ENCODE measurements at regions not wholly inside any gene's neighbourhood (a gene's known extent, or its start where the extent isn't known, plus 50 kb on each side); places are given as distances from the start of the nearest gene placed in this dataset.

- H2AFZ ChIP-seq (ENCODE audit: low read depth): no peak overlapping the region
- H3K4me3 ChIP-seq (IDR thresholded peaks at IDR 0.05; ENCODE audit: insufficient read depth, low read depth, low read length): no peak overlapping the region
- peaks cover 38% of the 10 kb centered on the region for H3K4me1 ChIP-seq (ENCODE audit: low read depth, poor library complexity, severe bottlenecking)
- no peaks in the 10 kb centered on the region for H3K36me3 ChIP-seq (ENCODE audit: insufficient read depth)
- no peaks in the 10 kb centered on the region for H3K27me3 ChIP-seq (ENCODE audit: insufficient read depth, low read depth)
- H3K4me2 ChIP-seq: no peak overlapping the region
- no peak for TF ChIP-seq CTCF (conservative IDR thresholded peaks at IDR 0.05; ENCODE audit: low read depth, low read length)
- H3K27ac ChIP-seq: no peak overlapping the region
- H3K9ac ChIP-seq: no peak overlapping the region
- H3K79me2 ChIP-seq (ENCODE audit: insufficient read depth, low read depth): no peaks in the 10 kb centered on the region
- no peaks in the 10 kb centered on the region for H4K20me1 ChIP-seq (ENCODE audit: insufficient read depth)
Observed at GRCh38 chr1:221797506-221797905, 55.6 kb upstream of the DUSP10 start.

GRCh38 chr1:221796700-221797099 is 54.8 kb upstream of the DUSP10 start:
- no peak for TF ChIP-seq CTCF (conservative IDR thresholded peaks at IDR 0.05; ENCODE audit: low read depth, low read length)
- H3K79me2 ChIP-seq (ENCODE audit: insufficient read depth, low read depth): no peaks in the 10 kb centered on the region
- H3K27me3 ChIP-seq (ENCODE audit: insufficient read depth, low read depth): no peaks in the 10 kb centered on the region
- no peak overlapping the region for H3K27ac ChIP-seq
- H3K36me3 ChIP-seq (ENCODE audit: insufficient read depth): no peaks in the 10 kb centered on the region
- H3K9ac ChIP-seq: no peak overlapping the region
- no peak overlapping the region for H2AFZ ChIP-seq (ENCODE audit: low read depth)
- H3K4me1 ChIP-seq (ENCODE audit: low read depth, poor library complexity, severe bottlenecking): peaks cover 30% of the 10 kb centered on the region
- no peak overlapping the region for H3K4me2 ChIP-seq
- no peaks in the 10 kb centered on the region for H4K20me1 ChIP-seq (ENCODE audit: insufficient read depth)
- H3K4me3 ChIP-seq (IDR thresholded peaks at IDR 0.05; ENCODE audit: insufficient read depth, low read depth, low read length): no peak overlapping the region

GRCh38 chr1:221795380-221795779 is 53.5 kb upstream of the DUSP10 start:
- TF ChIP-seq CTCF (conservative IDR thresholded peaks at IDR 0.05; ENCODE audit: low read depth, low read length): no peak
- H2AFZ ChIP-seq (ENCODE audit: low read depth): no peak overlapping the region
- H3K9ac ChIP-seq: no peak overlapping the region
- H4K20me1 ChIP-seq (ENCODE audit: insufficient read depth): no peaks in the 10 kb centered on the region
- no peak overlapping the region for H3K4me3 ChIP-seq (IDR thresholded peaks at IDR 0.05; ENCODE audit: insufficient read depth, low read depth, low read length)
- no peaks in the 10 kb centered on the region for H3K27me3 ChIP-seq (ENCODE audit: insufficient read depth, low read depth)
- H3K27ac ChIP-seq: no peak overlapping the region
- no peak overlapping the region for H3K4me2 ChIP-seq
- H3K79me2 ChIP-seq (ENCODE audit: insufficient read depth, low read depth): no peaks in the 10 kb centered on the region
- peaks cover 17% of the 10 kb centered on the region for H3K4me1 ChIP-seq (ENCODE audit: low read depth, poor library complexity, severe bottlenecking)
- H3K36me3 ChIP-seq (ENCODE audit: insufficient read depth): no peaks in the 10 kb centered on the region

- Histone ChIP-seq H3K4me2 (no peak overlapping the region), H4K20me1 (ENCODE audit: insufficient read depth) (no peaks in the 10 kb centered on the region), H3K36me3 (ENCODE audit: insufficient read depth) (no peaks in the 10 kb centered on the region), H3K27me3 (ENCODE audit: insufficient read depth, low read depth) (no peaks in the 10 kb centered on the region), H3K9ac (no peak overlapping the region), H3K27ac (no peak overlapping the region), H2AFZ (ENCODE audit: low read depth) (no peak overlapping the region), H3K4me3 (IDR thresholded peaks at IDR 0.05; ENCODE audit: insufficient read depth, low read depth, low read length) (no peak overlapping the region), H3K4me1 (ENCODE audit: low read depth, poor library complexity, severe bottlenecking) (peaks cover 13% of the 10 kb centered on the region), H3K79me2 (ENCODE audit: insufficient read depth, low read depth) (no peaks in the 10 kb centered on the region)
- no peak for TF ChIP-seq CTCF (conservative IDR thresholded peaks at IDR 0.05; ENCODE audit: low read depth, low read length)
Observed at GRCh38 chr1:221794935-221795334, 53.0 kb upstream of the DUSP10 start.

Data from KMS-11 (cell line).